Mesodermal cell (in vitro differentiated cells): ENCODE measurements at regions not wholly inside any gene's neighbourhood (a gene's known extent, or its start where the extent isn't known, plus 50 kb on each side); places are given as distances from the start of the nearest gene placed in this dataset.
A peak's percentile ranks its signal among the peaks of the same experiment; 100 is the strongest.
"Not testable (repeated sequence)": the region's sequence is repeated elsewhere in the genome, so short reads cannot be mapped to it uniquely, and the experiment has no call there.

Experiments used
- H3K27ac ChIP-seq: 2 replicates; pipeline ENCODE4 v1.7.0; 2013; ENCODE audit warnings: mild to moderate bottlenecking, low read depth, low read length, moderate library complexity; ENCODE audit not compliant: severe bottlenecking
- H3K36me3 ChIP-seq: 2 replicates; pipeline ENCODE4 v1.7.1; 2013; ENCODE audit warnings: mild to moderate bottlenecking, low read length, moderate library complexity; ENCODE audit not compliant: control insufficient read depth, insufficient read depth
- H3K4me1 ChIP-seq: one replicate; pipeline ENCODE4 v1.7.1; 2013; ENCODE audit warnings: mild to moderate bottlenecking, low read length; ENCODE audit not compliant: insufficient read depth, control insufficient read depth, poor library complexity, severe bottlenecking
- H3K4me3 ChIP-seq: 2 replicates; pipeline ENCODE4 v1.7.0; 2013; ENCODE audit warnings: low read length, control low read depth, mild to moderate bottlenecking; ENCODE audit not compliant: insufficient read depth, poor library complexity, severe bottlenecking; ENCODE audit errors: extremely low read depth
- H3K9me3 ChIP-seq: 2 replicates; pipeline ENCODE4 v1.7.1; 2013; ENCODE audit warnings: mild to moderate bottlenecking, low read length, moderate library complexity; ENCODE audit not compliant: control insufficient read depth
- WGBS, 2 experiments: methylation state at CpG; one replicate each; pipeline ENCODE4 v1.1.5; 2013; ENCODE audit warnings: missing lambda C conversion rate in 2 of 2; ENCODE audit not compliant: insufficient coverage in 2 of 2; 5-methylcytosine and 5-hydroxymethylcytosine counted together

DNA sequence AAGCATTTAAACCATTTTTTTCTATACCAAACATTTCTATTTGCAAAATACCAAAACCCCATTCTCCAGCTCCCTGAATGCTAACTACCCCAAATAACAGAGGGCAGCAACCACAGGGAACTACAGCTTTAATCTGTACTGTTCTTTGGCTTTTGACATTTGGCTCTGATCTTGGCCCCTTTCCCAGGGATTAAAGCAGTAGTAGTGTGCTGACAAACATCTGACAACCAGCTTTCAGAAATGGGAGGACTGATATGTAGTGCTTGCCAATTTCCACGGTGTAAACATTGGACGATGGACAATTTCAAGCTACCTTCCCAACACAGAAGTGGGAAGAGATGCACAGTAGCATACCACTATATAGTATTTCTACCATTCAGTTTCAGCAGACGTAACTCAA lies 88.4 kb upstream of the TEAD1 start:
- Histone ChIP-seq H3K9me3 (no peaks in the 10 kb centered on the region), H3K4me1 (peaks cover 20% of the 10 kb centered on the region), H3K4me3 (no peak overlapping the region), H3K36me3 (no peaks in the 10 kb centered on the region), H3K27ac (no peak overlapping the region)
- WGBS, 2 experiments: no CpG with 5 or more reads among the region's 3 CpGs

DNA sequence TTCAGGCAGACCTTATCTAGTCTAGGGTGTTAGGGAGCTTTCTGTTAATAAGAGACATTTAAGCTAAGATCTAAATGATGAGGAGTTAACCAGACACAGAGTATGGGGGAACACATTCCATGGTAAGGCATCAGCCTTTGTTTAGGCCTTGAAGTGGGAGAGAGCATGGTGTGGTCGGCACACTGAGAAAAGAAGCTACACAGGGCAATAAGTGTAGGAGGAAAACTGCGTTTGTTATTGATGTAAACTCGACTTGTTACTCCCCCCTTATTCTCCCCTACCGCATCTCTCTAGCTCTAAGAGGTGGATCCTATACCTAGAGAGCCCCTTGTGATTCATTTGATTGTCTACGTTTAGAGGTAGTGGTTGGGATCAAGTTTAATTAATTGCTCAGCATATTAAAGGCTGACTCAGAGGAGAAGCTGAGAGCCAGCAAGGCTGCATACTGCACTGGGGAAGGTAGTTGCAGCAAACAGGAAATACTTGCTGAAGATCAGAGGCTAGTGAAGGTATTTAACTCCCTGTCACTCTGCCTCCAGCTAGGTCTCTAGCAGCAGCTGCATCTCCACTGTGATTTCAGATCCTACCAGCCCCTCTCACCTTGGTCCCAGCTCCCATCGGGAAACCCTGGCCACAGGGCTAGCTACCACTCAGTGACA lies 86.8 kb upstream of the TEAD1 start:
- Histone ChIP-seq H3K9me3 (no peaks in the 10 kb centered on the region), H3K4me1 (peaks cover 12% of the 10 kb centered on the region), H3K27ac (peak overlapping the region; percentile 58), H3K4me3 (no peak overlapping the region), H3K36me3 (no peaks in the 10 kb centered on the region)
- WGBS, 2 experiments: 11 to 15% methylated on average over 2 to 3 of the region's 6 CpGs

DNA sequence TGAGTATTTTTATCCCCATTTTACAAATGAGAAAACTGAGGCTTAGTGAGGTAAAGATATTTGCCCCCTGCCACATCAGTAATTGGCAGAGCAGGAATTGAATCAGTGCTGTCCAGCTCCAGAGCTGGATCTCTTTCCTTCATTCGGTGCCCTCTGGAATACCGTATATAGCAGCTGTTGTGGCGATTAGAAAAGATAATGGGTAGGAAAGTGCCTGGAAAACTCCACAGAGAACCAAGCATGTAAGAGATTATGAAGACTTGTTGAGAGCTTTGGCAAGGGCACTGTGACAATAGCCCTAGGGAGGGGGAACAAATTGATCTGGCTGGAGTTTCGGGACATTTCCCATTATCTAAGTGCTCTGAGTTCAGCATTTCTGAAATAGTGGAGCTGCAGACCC lies 82.5 kb upstream of the TEAD1 start:
- Histone ChIP-seq H3K27ac (no peak overlapping the region), H3K36me3 (no peaks in the 10 kb centered on the region), H3K4me1 (peaks cover 12% of the 10 kb centered on the region), H3K4me3 (no peak overlapping the region), H3K9me3 (no peaks in the 10 kb centered on the region)
- 82 to 100% methylated on average over 1 of the region's 4 CpGs for WGBS, 2 experiments

GRCh38 chr11:12592283-12592682 lies 81.9 kb upstream of the TEAD1 start:
- Histone ChIP-seq H3K4me1 (peaks cover 9% of the 10 kb centered on the region), H3K27ac (no peak overlapping the region), H3K9me3 (no peaks in the 10 kb centered on the region), H3K4me3 (no peak overlapping the region), H3K36me3 (no peaks in the 10 kb centered on the region)
- WGBS, 2 experiments: 100% methylated on average over 1 to 2 of the region's 3 CpGs

DNA sequence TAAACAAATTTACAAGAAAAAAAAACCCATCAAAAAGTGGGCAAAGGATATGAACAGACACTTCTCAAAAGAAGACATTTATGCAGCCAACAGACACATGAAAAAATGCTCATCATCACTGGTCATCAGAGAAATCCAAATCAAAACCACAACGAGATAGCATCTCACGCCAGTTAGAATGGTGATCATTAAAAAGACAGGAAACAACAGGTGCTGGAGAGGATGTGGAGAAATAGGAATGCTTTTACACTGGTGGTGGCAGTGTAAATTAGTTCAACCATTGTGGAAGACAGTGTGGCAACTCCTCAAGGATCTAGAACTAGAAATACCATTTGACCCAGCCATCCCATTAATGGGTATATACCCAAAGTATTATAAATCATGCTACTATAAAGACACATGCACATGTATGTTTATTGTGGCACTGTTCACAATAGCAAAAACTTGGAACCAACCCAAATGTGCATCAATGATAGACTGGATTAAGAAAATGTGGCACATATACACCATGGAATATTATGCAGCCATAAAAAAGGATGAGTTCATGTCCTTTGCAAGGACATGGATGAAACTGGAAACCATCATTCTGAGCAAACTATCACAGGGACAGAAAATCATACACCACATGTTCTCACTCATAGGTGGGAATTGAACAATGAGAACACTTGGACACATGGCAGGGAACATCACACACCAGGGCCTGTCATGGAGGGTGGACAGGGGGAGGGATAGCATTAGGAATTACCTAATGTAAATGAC lies 79.0 kb upstream of the TEAD1 start:
- H3K4me3 ChIP-seq, H3K36me3 ChIP-seq, H3K9me3 ChIP-seq, H3K4me1 ChIP-seq, H3K27ac ChIP-seq: not testable (repeated sequence)
- WGBS, 2 experiments: 90% methylated on average over 2 of the region's 2 CpGs; no CpG with 5 or more reads in 1 of the 2 experiments

DNA sequence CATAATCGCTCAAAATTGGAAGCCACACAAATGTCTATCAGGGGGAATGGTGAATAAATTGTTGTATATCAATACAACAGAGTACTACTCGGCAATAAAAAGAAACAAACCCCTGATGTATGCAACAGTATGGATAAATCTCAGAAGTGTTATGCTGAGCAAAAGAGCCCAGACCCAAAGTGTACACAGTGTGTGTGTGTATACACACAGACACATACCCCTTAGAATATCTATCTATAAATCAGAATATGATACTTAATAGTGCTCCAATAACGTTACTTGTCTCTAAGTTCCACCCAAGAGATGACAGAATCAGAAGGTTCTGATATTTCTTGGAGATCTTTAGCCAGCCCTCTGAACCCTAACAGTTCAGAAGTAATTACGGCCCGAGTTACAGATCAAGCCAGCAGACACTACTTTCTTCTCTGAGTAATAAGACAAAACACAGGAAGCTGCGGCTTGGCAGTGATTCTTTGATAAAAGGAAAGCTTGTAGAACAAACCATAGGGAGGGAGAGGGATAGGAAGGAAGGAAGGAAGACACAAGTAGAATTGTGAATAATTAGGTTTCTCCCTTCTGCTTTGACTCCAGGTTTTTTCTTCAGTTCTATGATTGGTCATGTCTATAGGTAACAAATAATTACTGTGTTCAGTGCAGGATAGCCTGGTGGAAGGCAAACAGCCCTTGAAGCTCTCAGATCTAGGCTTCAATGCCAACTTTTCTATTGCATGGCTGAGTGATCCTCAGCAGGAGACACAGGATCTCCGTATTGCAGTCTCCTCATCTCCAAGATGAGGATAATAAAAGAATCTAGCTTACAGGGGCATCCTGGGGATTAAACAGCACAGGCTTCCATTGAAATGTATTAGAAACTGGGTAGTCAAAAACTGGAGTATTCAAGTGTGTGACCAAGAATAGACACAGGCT lies 75.6 kb upstream of the TEAD1 start:
- WGBS, 2 experiments: 83 to 96% methylated on average over 2 to 3 of the region's 7 CpGs
- Histone ChIP-seq H3K36me3 (no peaks in the 10 kb centered on the region), H3K9me3 (no peaks in the 10 kb centered on the region), H3K4me3 (no peak overlapping the region), H3K27ac (peak overlapping the region; percentile 67), H3K4me1 (peaks cover 23% of the 10 kb centered on the region)

DNA sequence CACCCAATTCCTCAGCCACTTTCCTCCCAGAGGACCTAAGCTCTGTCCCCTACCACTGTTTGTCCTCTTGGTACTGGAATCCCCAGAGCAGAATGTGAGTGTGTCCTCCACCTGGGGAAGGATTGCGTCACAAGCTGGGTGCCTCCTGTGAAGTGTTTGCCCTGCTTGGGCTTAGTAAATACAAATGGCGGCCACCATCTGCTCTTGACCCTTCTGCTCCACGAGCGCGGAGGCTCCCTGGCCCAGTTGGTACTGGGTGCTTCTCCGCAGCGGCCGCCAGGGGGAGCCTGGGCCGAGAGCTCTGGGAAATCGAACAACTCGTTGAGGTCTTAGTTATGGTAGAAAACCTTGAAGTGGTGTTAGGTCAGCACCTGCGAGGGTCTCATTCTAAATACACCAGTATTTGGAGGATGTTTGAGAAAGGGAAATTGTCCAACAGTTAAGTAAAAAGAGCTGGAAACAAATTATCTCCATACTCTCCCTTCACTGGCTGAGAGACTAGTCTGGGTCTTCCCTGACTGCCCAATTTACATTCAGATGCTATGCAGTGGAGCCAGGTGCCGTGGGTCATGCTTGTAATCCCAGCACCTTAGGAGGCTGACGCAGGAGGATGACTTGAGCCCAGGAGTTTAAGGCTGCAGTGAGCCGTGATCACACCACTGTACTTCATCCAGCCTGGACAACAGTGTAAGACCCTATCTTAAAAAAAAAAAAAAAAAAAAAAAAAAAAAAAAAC lies 74.6 kb upstream of the TEAD1 start:
- no peaks in the 10 kb centered on the region for H3K36me3 ChIP-seq
- H3K4me3 ChIP-seq: no peak overlapping the region
- H3K4me1 ChIP-seq: peaks cover 23% of the 10 kb centered on the region
- no peak overlapping the region for H3K27ac ChIP-seq
- no peaks in the 10 kb centered on the region for H3K9me3 ChIP-seq
- 61 to 65% methylated on average over 10 to 12 of the region's 15 CpGs for WGBS, 2 experiments

DNA sequence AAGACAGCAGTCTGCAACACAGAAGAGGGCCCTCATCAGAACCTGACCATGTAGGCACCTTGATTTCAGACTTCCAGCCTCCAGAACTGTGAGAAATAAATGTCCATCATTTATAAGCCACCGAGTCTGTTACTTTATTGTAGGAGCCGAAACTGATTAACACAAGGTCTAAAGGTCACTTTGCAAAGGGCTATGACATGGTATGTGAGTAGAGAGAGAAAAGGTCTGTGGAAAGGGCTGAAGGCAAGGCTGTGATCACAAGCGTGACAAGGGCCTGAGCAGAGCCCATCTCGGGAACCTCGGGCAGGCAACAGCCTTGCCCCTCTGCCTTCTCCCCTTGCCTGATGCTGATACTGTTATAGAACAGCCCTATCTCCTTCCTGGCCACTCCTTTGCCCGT lies 73.4 kb upstream of the TEAD1 start:
- Histone ChIP-seq H3K36me3 (no peaks in the 10 kb centered on the region), H3K4me1 (peaks cover 34% of the 10 kb centered on the region), H3K9me3 (no peaks in the 10 kb centered on the region), H3K4me3 (no peak overlapping the region), H3K27ac (no peak overlapping the region)
- 86 to 91% methylated on average over 4 of the region's 6 CpGs for WGBS, 2 experiments

GRCh38 chr11:12602421-12602820 lies 71.8 kb upstream of the TEAD1 start:
- peaks cover 34% of the 10 kb centered on the region for H3K4me1 ChIP-seq
- H3K27ac ChIP-seq: no peak overlapping the region
- WGBS, 2 experiments: 90 to 95% methylated on average over 4 of the region's 4 CpGs
- no peaks in the 10 kb centered on the region for H3K9me3 ChIP-seq
- no peak overlapping the region for H3K4me3 ChIP-seq
- H3K36me3 ChIP-seq: no peaks in the 10 kb centered on the region
